ENCODE measurements at regions not wholly inside any gene's neighbourhood (a gene's known extent, or its start where the extent isn't known, plus 50 kb on each side); places are given as distances from the start of the nearest gene placed in this dataset.

DNA sequence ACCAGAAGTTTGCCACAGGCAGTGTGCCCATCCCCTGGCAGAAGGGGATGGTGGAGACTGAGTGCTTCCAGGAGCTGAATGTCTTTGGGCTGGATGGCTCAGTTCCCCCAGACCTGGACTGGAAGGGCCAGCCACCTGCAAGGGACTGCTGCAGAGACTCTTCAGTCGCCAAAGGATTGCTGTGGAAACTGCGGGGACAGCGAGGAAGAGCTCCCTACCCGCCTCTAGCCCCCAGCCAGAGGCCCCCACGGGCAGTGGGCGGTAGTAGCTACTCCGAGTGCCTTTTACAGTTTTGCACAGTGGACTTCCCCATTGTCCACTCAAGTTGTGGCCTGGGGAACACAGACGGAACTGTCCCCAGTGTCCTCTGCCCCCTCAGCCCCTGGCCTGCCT, 138.5 kb downstream of the ZDHHC20 start:
- no peak for DNase-seq

- no peak for DNase-seq
Measured at GRCh38 chr13:21321269-21321668, 137.8 kb downstream of the ZDHHC20 start.

DNA sequence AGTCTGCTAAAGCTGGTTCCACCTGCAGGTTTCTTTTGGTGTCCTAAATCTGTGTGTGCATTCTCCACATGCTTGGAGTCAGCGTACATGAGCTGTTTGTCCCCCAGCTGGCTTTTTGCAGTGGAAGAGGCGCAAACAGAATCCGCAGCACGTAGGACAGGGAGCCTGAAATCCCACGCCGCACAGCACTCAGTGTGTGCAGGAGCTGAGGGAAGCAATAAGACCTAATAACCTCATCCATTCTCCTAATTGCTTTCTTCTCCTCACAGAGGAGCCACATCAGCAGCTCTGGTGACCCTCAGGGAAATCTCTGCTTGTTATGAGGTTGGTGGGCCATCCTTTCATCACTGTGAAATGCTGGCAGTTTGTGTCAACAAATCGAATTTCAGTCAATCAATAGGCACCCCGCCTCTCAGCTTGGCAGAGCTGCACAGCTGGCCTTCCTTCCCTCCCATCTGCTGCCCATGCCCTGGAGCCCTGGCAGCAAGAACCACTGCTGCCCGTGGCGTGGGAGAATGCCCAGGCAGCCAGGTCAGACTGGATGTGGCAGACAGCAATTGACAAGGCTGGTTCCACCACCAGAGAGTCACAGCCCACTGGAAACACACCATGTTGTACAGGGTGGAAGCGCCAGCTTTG, 136.7 kb downstream of the ZDHHC20 start:
- DNase-seq: no peak
